KMS-11 (cell line): ENCODE measurements at regions not wholly inside any gene's neighbourhood (a gene's known extent, or its start where the extent isn't known, plus 50 kb on each side); places are given as distances from the start of the nearest gene placed in this dataset.

Source experiments
- H2AFZ ChIP-seq: fragments of 200-600 bp; sonication (generic); 2 replicates; pipeline ENCODE4 v1.6.1; 2016; ENCODE audit warnings: antibody characterized with exemption, mixed run types, low read depth
- H3K27ac ChIP-seq: fragments of 200-600 bp; sonication (generic); 2 replicates; pipeline ENCODE4 v1.6.1; 2016; ENCODE audit warnings: mild to moderate bottlenecking, mixed run types
- H3K27me3 ChIP-seq: fragments of 200-600 bp; sonication (generic); 2 replicates; pipeline ENCODE4 v1.6.1; 2017; ENCODE audit warnings: mild to moderate bottlenecking, low read depth, mixed run types, moderate library complexity; ENCODE audit not compliant: insufficient read depth
- H3K36me3 ChIP-seq: fragments of 200-600 bp; sonication (generic); 2 replicates; pipeline ENCODE4 v1.6.1; 2017; ENCODE audit warnings: mild to moderate bottlenecking, mixed run types; ENCODE audit not compliant: insufficient read depth
- H3K4me1 ChIP-seq: fragments of 200-600 bp; sonication (generic); 2 replicates; pipeline ENCODE4 v1.6.1; 2016; ENCODE audit warnings: mild to moderate bottlenecking, low read depth, mixed run types; ENCODE audit not compliant: poor library complexity, severe bottlenecking
- H3K4me2 ChIP-seq: fragments of 200-600 bp; sonication (generic); 2 replicates; pipeline ENCODE4 v1.7.0; 2016; ENCODE audit warnings: mild to moderate bottlenecking, mixed run types
- H3K4me3 ChIP-seq: fragments of 200-600 bp; sonication (generic); IDR thresholded peaks from 2 replicates; pipeline ENCODE4 v1.6.1; 2017; ENCODE audit warnings: low read depth, low read length, mixed read lengths; ENCODE audit not compliant: insufficient read depth
- H3K79me2 ChIP-seq: fragments of 200-600 bp; sonication (generic); 2 replicates; pipeline ENCODE4 v1.6.1; 2016; ENCODE audit warnings: low read depth, mixed run types; ENCODE audit not compliant: insufficient read depth
- H3K9ac ChIP-seq: fragments of 200-600 bp; sonication (generic); 2 replicates; pipeline ENCODE4 v1.6.1; 2016; ENCODE audit warnings: mild to moderate bottlenecking, mixed run types
- H4K20me1 ChIP-seq: fragments of 200-600 bp; sonication (generic); 2 replicates; pipeline ENCODE4 v1.6.1; 2016; ENCODE audit warnings: mild to moderate bottlenecking, mixed run types; ENCODE audit not compliant: insufficient read depth
- TF ChIP-seq, protein P1 (sequence below): fragments of 200-600 bp; sonication (generic); conservative IDR thresholded peaks from 2 replicates; pipeline ENCODE4 v1.6.1; 2017; ENCODE audit warnings: low read depth, mild to moderate bottlenecking, antibody characterized with exemption, low read length, moderate library complexity, mixed read lengths

DNA sequence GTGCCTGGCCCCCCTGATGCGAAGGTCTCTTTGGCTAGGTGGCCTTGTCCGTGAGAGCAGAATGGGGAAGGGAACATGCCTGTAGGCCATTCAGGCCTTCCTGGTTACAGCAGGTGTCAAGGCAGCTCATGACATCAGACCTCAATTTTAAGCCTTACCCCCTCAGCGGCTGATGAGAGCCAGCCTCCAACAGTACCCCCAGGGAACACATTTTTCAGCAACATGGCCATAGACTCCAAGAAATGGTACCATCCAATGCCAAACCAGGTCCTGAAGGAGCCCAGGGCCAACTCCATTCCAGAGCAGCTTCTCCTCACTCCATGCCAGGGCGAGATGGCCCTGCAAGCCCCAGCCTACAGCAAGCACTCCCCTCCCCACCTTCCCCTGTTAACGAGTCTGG, 199.2 kb downstream of the SMAD2 start:
- H2AFZ ChIP-seq, result no peak overlapping the region
- no peaks in the 10 kb centered on the region for H4K20me1 ChIP-seq
- H3K27ac ChIP-seq, result no peak overlapping the region
- H3K4me2 ChIP-seq, result no peak overlapping the region
- TF ChIP-seq, protein P1, sequence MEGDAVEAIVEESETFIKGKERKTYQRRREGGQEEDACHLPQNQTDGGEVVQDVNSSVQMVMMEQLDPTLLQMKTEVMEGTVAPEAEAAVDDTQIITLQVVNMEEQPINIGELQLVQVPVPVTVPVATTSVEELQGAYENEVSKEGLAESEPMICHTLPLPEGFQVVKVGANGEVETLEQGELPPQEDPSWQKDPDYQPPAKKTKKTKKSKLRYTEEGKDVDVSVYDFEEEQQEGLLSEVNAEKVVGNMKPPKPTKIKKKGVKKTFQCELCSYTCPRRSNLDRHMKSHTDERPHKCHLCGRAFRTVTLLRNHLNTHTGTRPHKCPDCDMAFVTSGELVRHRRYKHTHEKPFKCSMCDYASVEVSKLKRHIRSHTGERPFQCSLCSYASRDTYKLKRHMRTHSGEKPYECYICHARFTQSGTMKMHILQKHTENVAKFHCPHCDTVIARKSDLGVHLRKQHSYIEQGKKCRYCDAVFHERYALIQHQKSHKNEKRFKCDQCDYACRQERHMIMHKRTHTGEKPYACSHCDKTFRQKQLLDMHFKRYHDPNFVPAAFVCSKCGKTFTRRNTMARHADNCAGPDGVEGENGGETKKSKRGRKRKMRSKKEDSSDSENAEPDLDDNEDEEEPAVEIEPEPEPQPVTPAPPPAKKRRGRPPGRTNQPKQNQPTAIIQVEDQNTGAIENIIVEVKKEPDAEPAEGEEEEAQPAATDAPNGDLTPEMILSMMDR, result no peak
- H3K79me2 ChIP-seq, result no peaks in the 10 kb centered on the region
- H3K4me1 ChIP-seq, result no peaks in the 10 kb centered on the region
- no peak overlapping the region for H3K9ac ChIP-seq
- no peak overlapping the region for H3K4me3 ChIP-seq
- no peaks in the 10 kb centered on the region for H3K27me3 ChIP-seq
- no peaks in the 10 kb centered on the region for H3K36me3 ChIP-seq

DNA sequence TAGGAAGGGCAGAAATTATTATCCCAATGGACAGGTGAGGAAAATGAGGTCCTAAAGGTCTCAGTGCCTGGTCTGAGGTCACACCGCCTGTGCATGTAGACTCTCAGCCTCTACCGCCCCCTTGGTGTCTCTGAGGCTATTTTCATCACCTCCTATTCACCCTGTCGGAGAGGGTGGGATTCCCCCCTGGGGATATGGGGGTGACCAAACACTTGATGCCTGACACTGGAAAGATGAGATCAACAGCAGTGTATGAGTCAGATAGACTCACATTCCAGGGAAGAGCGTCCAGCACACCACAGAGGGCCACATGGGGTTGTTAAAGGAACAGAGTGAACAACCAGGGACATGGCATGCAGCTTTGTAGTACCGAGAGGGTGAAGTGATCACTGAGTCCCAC, 199.7 kb downstream of the SMAD2 start:
- Histone ChIP-seq H3K79me2 (no peaks in the 10 kb centered on the region), H3K9ac (no peak overlapping the region), H2AFZ (no peak overlapping the region), H3K4me3 (no peak overlapping the region), H4K20me1 (no peaks in the 10 kb centered on the region), H3K27ac (no peak overlapping the region), H3K4me1 (no peaks in the 10 kb centered on the region), H3K4me2 (no peak overlapping the region), H3K27me3 (no peaks in the 10 kb centered on the region), H3K36me3 (no peaks in the 10 kb centered on the region)
- TF ChIP-seq, protein P1, result no peak

DNA sequence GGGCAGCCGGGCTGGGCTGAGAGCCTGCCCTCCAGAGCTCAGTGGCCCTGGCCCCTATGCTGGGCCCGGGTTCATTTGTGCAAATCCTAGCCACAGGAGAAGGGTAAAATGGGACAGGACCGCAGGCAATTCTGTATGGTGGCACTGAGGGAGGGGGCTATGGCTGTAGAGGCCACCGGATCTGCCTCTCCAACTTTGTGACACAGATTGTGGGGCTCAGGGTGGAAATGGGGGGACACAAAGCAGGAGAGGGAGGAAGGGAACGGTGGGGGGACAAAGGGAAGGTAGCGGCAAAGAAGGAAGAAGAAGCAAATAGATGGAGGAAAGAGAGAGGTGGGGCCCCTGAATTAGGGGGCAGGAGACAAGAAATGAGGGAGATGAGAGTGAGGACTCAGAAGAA, 201.1 kb downstream of the SMAD2 start:
- Histone ChIP-seq H3K79me2 (no peaks in the 10 kb centered on the region), H3K4me3 (no peak overlapping the region), H3K27me3 (no peaks in the 10 kb centered on the region), H3K27ac (no peak overlapping the region), H3K36me3 (no peaks in the 10 kb centered on the region), H3K4me1 (no peaks in the 10 kb centered on the region), H3K4me2 (no peak overlapping the region), H4K20me1 (no peaks in the 10 kb centered on the region), H3K9ac (no peak overlapping the region), H2AFZ (no peak overlapping the region)
- TF ChIP-seq, protein P1, result no peak

DNA sequence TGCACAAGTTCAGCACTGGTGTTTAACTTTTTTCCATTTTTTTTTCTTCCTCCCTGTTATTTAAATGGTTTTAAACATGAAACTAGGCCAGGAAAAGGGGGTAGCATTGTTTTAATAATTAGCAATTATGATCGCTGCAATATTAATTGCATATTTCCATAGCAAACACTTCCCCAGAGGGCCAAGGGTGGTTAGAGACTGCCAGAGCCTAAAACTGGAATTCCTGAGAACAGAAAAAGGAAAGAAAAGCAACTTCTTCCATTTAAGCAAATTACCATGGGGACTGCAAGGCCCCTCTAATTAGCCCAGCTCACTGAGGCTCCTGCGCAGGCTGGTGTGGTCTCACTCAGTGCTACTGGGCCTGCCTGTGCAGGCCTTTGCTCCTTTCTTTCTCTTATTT, 201.5 kb downstream of the SMAD2 start:
- H2AFZ ChIP-seq, result no peak overlapping the region
- H3K27ac ChIP-seq, result no peak overlapping the region
- H3K9ac ChIP-seq, result no peak overlapping the region
- H3K27me3 ChIP-seq, result no peaks in the 10 kb centered on the region
- no peaks in the 10 kb centered on the region for H3K79me2 ChIP-seq
- H3K36me3 ChIP-seq, result no peaks in the 10 kb centered on the region
- no peak overlapping the region for H3K4me3 ChIP-seq
- H4K20me1 ChIP-seq, result no peaks in the 10 kb centered on the region
- no peak overlapping the region for H3K4me2 ChIP-seq
- H3K4me1 ChIP-seq, result no peaks in the 10 kb centered on the region
- TF ChIP-seq, protein P1, result no peak

DNA sequence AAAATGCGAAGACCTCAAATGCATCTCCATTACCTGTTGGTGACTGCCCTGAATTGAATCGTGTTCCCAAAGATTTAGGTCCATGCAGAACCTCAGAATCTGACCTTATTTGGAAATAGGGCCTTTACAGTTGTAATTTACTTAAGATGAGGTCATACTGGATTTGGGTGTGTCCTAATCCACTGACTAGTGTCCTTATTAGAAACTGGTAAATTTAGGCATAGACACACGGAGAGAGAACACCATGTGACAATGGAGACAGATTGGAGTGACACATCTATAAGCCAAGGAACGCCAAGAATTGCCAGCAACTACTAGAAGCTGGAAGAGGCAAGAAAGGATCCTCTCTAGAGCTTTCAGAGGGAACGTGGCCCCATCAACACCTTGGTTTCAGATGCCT, 203.1 kb downstream of the SMAD2 start:
- Histone ChIP-seq H3K4me1 (no peaks in the 10 kb centered on the region), H3K36me3 (no peaks in the 10 kb centered on the region), H3K4me3 (no peak overlapping the region), H3K79me2 (no peaks in the 10 kb centered on the region), H3K9ac (no peak overlapping the region), H2AFZ (no peak overlapping the region), H4K20me1 (no peaks in the 10 kb centered on the region), H3K4me2 (no peak overlapping the region), H3K27me3 (no peaks in the 10 kb centered on the region), H3K27ac (no peak overlapping the region)
- TF ChIP-seq, protein P1, result no peak
